Stimulated activated CD8-positive, alpha-beta memory T cell treated with anti-CD3 and anti-CD28 coated beads, Interleukin-4, amount 100 ng/mL, for 4 hours (primary cell): ENCODE measurements at regions not wholly inside any gene's neighbourhood (a gene's known extent, or its start where the extent isn't known, plus 50 kb on each side); places are given as distances from the start of the nearest gene placed in this dataset.
"Not testable (repeated sequence)": the region's sequence is repeated elsewhere in the genome, so short reads cannot be mapped to it uniquely, and the experiment has no call there.

ENCODE experiments used
- DNase-seq, 2 donors: peaks; one replicate each; pipeline ENCODE4 v3.0.0-alpha.2; 2020; ENCODE audit warnings: low read depth in 2 of 2, low spot score in 1 of 2

DNA sequence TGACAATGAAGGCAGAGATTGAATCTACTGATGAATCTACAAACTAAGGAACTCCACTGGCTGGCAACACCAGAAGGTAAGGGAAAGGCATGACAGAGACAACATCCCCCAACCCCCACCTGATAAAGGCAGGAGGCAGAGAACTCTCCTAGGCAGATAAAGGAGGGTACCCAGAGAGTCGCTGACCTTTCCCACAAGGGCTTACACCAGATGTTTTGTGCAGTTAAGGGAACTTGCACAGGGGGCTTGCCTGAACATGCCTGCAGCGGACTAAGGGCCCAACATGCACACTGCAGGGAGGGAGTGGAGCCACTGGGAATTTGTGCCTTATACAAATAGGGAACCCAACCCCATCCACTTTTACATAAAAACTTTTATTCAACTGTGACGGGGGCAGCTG is 1996.9 kb upstream of the RAG2 start:
- no peak for DNase-seq

DNA sequence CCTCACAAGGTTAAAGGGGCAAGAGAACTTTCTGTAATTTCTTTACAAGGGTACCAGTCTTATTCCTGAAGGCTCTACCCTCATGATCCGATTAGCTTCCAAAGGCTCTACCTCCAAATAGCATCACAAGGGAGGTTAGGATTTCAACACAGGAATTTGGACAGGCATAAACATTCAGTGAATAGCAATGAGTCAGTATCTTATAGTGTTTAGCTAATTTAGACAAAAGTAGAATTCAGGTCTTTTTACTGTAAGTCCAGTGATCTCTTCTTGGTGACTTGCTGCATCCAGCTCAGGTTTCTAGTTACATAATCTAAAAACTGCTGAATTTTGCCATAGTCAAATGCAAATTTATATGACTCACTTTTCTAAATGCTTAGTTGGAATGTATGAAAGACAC is 1995.6 kb upstream of the RAG2 start:
- DNase-seq, result no peak

DNA sequence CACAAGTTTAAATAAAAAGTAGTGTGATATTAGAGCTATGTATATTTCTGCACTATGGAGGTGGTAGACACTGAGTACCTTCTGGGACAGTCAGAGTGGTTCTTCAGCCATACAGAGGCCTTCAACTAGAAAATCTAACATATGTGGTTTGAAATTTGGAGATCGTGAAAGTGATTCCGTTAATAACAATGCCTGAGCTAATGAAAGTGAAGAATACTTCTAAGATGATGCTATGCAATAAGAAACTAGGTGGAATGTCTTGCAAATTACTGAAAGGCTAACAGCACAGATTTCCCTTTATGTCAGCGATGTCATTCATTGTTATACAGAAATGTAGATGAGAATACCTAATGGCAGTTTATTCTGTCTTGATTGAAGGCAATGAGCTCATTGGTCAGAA is 1984.7 kb upstream of the RAG2 start:
- no peak for DNase-seq

DNA sequence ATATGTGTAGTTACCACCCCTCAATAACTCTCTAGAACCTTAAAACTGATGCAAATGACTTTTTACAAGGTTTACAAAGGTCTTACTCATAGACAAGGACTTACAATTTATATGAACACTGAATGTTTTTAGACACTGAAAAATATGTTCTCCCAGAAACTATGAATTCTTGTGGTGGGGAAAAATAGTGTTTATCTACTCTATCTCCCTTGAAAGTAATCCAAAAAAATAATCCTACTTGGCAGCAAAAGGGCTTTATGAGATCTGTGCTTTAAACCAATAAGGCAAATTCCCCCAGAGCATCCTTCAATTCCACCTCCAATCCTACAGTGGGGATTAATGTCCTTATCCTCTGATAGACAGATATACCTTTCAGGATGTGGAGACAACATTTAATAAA is 1984.1 kb upstream of the RAG2 start:
- no peak for DNase-seq

DNA sequence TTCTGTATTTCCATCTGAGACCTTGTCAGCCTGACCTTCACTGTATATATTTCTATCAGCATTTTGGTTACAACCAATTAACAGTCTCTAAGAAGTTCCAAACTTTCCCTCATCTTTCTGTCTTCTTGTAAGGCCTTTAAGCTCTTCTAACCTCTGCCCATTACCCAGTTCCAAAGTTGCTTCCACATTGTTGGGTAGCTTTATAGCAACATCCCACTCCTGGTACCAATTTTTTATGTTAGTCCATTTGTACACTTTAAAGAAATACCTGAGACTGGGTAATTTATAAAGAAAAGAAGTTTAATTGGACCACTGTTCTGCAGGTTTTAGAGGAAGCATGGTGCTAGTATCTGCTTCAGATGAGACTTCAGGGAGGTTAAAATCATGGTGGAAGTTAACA is 1979.7 kb upstream of the RAG2 start:
- DNase-seq, result no peak

DNA sequence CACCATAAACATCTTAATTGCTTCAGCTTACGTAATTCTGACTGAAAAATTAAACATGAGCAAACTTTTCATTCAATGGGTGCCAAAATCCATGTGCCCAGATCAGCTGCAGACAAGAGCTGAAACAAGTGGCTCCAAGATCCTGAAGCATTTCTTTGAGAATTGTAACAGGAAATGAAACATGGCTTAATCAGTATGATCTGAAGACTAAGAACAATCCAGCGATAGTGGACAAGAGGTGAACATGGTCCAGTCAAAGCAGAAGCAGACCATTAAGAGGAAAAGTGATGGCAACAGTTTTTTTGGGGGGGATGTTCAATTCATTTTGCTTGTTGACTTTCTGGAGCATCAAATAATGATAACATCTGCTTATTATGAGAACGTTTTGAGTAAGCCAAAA is 1964.5 kb upstream of the RAG2 start:
- DNase-seq, result no peak

DNA sequence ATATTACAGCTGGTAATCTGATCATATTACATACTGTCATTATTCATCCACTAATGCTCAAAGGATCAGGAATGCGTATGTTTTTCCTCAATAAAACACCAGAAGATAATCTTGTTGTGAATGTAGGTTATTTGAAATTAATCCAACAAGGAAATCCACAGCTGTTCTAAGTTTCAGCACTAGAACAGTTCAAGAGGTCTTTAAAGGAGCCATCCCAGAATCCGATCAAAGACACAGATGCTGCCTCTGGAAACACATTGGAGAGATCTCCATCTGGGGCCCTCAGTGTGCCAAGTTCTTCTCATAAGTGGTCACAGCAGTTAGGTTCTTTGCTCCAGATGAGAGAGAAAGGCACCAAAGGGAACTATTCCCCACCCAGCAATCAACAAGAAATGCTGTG is 1955.1 kb upstream of the RAG2 start:
- DNase-seq, result no peak

DNA sequence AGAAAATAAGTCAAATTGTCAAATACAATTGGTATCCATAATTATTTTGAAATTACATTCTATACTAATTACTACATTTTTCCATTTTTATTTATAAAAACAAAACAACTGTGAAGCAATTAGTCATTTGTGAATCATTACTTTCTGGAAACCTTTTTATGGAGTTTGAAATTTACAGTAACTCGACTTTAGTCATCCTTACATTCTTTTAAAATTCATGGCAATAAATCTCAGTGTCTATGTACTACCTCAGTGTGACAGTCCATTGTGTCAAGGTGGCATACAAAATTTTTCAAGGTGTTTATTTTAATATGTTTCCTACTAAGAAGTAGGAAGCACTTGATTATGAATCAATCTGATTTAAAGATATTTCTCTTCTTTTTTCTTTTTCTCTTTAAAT is 1949.4 kb upstream of the RAG2 start:
- DNase-seq, result no peak

DNA sequence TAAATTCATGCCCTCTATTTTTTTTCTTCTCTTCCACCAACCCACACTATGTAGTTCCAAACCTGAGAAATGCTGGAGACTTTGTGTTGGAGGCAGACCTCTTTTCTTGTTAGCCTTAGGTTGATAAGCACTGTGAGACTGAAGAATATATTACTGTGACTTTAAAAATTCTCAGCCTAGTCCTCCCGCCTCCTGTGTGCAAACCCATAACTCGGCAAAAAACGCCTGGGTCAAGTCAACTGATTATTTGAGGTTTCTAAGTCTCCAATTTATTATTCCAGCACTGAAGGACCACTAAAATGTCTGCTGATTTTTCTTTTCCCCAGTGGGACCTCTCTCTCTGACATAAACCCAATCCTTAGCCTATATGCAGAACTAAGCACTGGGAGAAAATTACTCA is 1946.0 kb upstream of the RAG2 start:
- DNase-seq, result no peak

DNA sequence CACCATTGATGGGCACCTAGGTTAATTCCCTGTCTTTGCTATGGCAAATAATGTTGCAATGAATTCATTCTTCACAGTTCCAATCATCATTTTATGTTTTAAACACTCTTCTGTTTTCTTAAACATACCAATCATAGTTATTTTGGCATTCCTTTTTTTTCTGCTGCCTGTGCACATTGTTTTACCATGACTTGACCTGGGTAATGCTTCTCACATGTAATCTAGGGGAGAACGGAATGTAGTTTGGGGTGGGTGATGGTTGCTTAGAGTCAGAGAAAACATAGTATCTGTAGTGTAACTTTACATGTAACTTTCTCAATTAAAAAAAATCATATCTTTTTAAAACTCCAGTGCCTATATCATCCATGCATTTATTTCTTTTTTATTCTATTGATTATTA is 1945.3 kb upstream of the RAG2 start:
- no peak for DNase-seq

DNA sequence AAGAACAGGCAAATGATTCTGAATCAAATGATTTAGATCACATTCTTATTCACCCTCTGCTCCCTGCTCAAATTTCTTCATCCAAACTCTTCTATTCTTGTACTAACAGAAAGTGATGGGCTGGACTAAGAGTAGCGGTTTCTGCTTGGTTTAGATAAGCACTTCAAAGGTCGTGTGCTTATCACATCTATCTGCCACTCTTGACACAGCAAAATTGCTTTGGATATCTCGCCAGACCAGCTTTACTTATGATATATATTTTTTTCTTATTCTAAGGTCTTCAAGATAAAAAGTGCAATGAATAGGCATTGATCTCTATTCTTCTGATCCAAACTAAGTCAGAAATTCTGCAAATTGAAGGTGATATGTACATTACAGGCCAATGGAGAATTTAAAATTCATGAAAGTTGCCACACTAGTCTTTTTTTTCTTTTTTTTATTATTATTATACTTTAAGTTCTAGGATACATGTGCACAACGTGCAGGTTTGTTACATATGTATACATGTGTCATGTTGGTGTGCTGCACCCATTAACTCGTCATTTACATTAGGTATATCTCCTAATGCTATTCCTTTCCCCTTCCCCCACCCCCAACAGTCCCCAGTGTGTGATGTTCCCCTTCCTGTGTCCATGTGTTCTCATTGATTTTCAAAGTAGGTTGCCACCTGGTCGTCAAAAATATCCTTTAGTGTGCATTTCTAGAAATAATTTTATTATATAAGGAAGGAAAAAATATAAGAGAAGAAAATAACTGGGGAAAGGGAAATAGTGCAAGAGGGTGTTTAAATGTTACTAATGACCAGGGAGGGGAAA is 1941.0 kb upstream of the RAG2 start:
- DNase-seq, result no peak

DNA sequence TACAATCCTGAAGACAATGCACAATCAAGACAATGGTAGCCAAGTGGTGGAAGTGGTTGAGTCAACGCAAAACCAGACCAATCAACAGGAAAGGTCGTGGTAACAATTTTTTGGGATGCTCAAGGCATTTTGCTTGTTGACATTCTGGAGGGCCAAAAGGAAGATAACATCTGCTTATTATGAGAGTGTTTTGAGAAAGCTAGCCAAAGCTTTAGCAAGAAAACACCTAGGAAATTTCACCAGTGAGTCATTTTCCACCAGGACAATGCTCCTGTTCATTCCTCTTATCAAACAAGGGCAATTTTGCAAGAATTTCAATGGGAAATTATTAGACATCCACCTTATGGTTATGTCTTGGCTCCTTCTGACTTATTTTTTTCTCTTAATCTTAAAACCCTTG is 1932.2 kb upstream of the RAG2 start:
- DNase-seq, result no peak

DNA sequence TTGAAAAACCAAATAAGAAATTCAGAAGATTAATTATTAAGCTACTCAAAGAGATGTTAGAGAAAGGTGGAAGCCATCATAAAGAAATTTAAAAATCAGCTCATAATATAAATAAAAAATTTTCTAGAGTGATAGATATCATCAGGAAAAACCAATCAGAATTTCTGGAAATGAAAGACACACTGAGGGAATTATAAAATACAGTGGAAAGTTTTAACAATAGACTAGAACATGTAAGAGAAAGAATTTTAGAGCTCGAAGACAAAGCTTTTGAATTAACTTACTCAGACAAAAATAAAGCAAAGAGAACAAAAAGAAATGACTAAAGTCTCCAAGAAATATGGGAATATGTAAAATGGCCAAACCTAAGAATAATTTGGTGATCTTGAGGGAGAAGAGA is 1926.9 kb upstream of the RAG2 start:
- no peak for DNase-seq

DNA sequence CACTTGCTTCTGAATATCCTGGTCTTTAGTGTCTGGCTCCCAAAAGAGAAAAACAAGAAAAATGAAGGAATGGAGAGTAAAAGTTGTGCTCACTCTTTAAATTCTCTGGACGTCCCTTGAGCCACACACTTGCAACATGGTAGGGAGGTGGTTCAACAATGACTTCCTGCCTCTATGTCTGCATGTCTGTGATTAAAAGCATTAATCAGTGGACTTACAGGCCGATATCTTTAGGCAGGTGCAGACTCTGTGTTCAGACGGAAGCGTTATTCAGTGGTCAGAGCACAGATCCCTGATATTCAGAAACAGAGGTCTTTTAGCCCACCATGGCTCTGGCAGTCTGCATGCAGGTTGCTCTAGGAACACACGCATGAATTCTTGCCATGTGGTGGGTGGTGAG is 1920.0 kb upstream of the RAG2 start:
- no peak for DNase-seq

DNA sequence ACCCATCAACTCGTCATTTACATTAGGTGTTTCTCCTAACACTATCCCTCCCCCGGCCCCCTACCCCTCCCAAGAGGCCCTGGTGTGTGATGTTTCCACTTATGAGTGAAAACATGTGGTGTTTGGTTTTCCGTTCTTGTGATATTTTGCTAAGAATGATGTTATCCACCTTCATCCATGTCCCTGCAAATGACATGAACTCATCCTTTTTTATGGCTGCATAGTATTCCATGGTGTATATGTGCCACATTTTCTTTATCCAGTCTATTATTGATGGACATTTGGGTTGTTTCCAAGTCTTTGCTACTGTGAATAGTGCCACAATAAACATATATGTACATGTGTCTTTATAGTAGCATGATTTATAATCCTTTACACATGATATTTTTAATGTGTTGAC is 1914.8 kb upstream of the RAG2 start:
- DNase-seq, result not testable (repeated sequence)

DNA sequence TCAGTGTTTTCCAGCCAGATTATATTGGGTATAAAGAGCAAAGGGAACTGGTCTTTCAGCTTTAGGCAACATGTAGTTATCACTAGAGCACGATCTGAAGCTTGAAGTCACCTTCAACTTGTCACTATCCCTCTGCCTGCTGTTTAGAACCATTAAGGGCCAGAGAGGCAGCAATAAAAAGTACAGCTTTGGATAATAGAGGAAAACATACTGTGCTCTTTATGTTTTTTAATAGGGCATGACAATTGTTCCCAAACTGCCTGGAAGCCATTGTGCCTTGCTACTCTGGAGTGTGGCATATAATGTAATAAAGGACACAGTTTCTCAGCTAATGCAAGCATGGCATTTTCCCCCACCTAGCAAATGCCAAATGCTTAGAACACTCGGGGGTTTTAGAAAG is 1912.0 kb upstream of the RAG2 start:
- DNase-seq, result no peak

DNA sequence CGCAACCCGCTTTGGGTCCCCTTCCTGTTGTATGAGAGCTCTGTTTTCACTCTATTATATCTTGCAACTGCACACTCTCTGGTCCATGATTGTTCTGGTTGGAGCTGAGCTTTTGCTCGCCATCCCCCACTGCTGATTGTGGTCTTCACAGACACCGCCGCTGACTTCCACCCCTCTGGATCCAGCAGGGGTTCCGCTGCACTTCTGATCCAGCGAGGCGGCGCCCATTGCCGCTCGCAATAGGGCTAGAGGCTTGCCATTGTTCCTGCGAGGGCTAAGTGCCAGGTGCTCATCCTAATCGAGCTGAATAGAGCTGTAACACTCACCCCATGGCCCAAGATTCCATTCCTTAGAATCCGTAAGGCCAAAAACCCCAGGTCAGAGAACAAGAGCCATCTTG is 1905.8 kb upstream of the RAG2 start:
- DNase-seq, result no peak

DNA sequence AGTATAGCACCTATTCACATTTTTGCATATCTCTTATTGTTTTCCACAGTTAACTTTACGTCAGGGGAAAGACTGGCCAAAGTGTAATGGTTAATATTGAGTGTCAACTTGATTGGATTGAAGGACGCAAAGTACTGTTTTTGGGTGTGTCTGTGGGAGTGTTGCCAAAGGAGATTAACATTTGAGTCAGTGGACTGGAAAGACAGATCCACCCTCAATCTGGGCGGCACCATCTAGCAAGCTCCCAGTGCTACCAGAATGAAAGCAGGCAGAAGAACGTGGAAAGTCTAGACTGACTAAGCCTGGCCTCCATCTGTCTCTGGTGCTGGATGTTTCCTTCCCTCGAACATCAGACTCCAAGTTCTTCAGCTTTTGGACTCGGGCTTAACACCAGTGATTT is 1900.7 kb upstream of the RAG2 start:
- DNase-seq, result no peak

DNA sequence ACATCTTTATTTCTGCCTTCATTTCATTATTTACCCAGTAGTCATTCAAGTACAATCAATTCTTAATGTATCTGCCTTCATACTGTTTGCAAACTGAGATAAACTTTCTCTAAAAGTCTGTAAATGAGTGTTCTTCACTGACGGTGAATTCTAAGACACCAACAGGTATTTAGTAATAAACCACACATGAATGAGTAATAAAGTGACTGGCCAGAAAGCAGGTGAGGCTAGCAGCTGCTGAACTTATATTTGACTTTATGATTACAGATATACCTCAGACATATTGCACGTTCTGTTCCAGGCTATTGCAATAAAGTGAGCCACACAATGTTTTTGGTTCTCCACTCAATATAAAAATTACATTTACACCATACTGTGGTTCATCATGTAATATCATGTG is 1894.0 kb upstream of the RAG2 start:
- no peak for DNase-seq

DNA sequence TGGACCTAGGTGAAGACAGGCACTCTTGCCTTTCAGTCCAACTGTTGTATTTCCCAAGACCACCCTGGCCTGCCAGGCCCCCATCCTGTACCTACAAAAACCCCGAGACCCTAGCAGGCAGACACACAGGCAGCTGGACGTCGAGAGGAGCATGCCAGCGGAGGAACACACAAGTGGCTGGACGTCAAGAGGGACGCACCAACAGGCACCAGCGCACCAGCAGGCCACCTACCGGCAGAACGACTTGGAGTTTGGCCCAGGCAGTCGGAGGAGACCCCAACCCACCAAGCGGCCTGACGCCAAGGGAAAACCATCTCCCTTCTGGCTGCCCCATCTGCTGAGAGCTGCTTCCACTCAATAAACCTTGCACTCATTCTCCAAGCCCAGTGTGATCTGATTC is 1883.4 kb upstream of the RAG2 start:
- DNase-seq, result no peak

DNA sequence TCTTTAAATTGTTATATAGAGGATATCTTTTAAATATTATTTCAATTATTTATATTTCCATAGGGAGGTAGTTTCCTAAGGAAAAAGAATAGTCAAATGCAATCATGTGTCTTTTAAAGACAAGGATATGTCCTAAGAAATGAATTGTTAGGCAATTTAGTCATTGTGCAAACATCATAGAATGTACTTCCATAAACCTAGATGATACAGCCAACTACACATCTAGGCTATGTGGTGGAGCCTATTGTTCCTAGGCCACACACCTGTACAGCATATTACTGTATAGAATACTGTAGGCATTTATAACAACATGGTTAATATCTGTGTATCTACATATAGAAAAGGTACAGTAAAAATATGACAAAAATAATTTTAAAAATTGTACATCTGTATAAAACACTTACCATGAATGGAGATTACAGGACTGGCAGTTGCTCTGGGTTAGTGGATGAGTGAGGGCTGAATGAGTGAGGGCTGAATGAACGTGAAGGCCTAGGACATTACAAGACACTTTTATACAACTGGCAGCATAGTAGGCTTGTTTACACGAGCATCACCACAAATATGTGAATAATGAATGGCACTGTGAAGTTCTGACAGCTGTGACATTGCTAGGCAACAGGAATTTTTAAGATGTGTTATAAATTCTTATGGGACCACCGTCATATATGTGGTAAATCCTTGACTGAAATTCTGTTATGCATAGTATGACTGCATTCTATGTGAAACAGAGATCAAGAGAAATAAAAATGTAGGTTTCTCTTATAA is 1879.0 kb upstream of the RAG2 start:
- no peak for DNase-seq

DNA sequence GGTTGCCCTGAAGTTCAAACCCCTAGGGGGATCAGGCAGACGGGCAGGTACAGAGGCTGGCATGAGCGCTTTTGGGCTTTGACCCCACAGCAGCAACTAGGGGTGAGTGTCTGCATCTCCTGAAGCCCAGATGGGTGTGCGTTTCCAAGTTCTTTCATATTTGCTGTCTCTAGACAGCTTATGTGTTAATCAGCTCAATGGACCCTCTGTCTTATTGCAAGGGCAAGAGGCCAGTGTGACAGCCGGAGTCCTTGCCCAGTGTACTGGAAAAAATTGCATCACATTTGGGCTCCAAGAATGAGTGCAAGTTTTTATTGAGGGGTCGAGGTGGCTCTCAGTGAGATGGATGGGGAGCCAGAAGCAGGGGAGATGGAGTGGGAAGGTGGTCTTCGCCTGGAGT is 1863.7 kb upstream of the RAG2 start:
- DNase-seq, result no peak

DNA sequence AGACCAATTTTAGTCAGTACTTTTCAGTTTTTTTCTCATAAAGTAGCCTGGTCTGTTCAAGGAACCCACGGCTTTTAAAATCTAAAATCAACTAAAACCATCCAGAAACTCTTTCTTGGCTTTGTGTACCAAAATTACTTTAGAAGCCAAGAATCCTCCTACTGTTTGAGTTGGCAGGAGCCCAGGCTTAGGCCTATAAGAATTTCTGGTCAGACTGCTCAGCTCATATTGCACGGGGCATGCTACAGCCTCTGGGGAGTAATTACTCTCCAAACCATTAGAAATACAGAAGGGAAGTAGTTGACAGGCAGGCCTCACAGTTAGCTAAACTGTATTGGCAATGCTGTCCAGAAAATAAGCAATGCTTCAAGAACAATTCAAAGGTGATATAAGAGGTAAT is 1862.9 kb upstream of the RAG2 start:
- DNase-seq, result no peak
